ENCODE measurements at regions not wholly inside any gene's neighbourhood (a gene's known extent, or its start where the extent isn't known, plus 50 kb on each side); places are given as distances from the start of the nearest gene placed in this dataset.

DNA sequence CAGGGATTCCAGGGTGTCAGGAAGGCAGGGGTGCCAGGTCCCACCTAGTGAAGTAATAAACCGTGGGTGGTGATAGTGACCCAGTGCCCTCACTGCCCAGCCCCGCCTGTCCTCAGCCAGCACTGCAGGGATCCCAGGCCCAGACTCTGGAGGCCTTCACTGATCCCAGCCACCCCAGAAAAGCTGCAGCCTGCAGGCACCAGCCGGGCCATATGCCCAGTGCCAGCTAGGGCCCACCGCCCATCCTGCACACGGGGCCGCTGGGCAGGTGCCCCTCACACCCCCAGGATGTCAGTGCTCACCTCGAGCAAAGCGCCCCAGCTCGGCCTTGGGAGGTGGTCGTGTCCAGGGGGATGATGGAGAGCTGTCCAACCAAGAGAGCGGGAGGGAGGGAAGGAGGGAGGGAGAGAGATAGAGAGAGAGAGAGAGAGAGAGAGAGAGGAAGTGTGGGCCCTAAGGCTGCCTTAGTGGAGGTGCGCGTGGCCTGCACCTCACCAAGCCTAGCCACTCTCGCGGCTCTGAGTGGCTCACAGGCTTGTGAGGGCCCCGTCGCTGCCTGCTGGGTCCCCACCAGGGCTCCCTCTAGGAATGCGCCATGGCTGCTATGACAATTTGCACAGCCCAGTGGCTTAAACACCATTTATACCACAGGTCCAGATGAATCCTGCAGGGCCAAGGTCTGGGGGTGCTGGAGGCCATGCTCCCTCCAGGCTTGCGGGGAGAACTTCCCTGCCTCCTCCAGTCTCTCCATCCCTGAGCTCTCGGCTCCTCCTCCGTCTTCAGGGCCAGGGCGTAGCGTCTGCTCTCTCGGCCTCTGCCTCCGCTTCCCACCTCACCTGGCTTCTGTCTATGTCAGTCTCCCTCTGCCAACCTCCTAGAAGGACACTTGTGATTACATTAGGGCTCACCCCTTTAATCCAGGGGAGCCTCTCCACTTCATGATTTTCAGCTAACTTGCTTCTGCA, 401.0 kb downstream of the TMEM121 start:
- TF ChIP-seq, protein P1, sequence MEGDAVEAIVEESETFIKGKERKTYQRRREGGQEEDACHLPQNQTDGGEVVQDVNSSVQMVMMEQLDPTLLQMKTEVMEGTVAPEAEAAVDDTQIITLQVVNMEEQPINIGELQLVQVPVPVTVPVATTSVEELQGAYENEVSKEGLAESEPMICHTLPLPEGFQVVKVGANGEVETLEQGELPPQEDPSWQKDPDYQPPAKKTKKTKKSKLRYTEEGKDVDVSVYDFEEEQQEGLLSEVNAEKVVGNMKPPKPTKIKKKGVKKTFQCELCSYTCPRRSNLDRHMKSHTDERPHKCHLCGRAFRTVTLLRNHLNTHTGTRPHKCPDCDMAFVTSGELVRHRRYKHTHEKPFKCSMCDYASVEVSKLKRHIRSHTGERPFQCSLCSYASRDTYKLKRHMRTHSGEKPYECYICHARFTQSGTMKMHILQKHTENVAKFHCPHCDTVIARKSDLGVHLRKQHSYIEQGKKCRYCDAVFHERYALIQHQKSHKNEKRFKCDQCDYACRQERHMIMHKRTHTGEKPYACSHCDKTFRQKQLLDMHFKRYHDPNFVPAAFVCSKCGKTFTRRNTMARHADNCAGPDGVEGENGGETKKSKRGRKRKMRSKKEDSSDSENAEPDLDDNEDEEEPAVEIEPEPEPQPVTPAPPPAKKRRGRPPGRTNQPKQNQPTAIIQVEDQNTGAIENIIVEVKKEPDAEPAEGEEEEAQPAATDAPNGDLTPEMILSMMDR (IDR thresholded peaks at IDR 0.05) = no peak
- TF ChIP-seq POLR2A (IDR thresholded peaks at IDR 0.05) = no peak
